GM18498 (cell line): ENCODE measurements at regions not wholly inside any gene's neighbourhood (a gene's known extent, or its start where the extent isn't known, plus 50 kb on each side); places are given as distances from the start of the nearest gene placed in this dataset.
"Not testable (repeated sequence)": the region's sequence is repeated elsewhere in the genome, so short reads cannot be mapped to it uniquely, and the experiment has no call there.

ENCODE experiments used
- ATAC-seq: cut with Tn5 transposase; IDR thresholded peaks from one replicate; pipeline ENCODE4 v1.9.1; 2021; ENCODE audit warnings: mild to moderate bottlenecking, moderate library complexity; ENCODE audit not compliant: unreplicated experiment

GRCh38 chr9:27671636-27672035, 98.4 kb upstream of the C9orf72 start:
- ATAC-seq = no peak

GRCh38 chr9:27672718-27673117, 99.4 kb upstream of the C9orf72 start:
- no peak for ATAC-seq

GRCh38 chr9:27673641-27674040, 100.4 kb upstream of the C9orf72 start:
- no peak for ATAC-seq

DNA sequence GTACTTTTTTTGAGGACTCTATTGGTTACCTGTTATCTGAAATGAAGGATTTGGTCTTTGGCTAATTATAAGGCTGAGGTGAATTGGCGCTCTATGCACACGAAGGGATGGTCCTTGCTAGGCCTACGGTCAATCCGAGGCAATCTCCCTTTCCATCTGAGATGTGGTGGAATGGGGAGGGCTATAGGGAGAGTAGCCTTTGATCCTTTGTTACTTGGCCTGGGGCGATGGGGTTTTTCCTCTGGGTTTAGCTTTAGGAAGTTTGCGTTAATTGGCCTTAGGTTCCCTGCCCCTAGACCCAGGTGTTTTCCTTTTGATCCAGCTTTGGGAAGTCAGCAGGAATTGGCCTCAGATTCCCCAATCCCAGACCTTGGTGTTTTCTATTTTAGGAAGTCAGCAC, 102.1 kb upstream of the C9orf72 start:
- no peak for ATAC-seq

GRCh38 chr9:27676827-27677226, 103.5 kb upstream of the C9orf72 start:
- ATAC-seq = no peak

DNA sequence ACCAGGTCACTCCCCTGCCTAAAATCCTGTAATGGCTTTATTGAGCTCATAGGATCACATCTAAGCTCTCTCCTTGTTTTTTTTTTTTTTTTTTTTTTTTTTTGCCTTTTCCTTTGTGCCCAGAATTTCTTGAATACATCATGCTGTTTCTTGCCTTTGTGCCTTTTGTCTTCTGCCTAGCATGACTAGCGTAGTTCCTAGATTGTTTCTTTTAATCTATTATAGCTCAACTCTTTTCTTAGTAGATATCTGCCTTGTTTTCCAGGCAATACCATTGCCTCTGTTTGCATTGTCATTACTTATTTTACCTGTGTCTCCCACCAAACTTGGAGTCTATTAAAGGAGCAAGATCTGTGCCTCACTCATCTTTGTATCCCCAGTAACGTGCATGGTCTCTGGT, 106.1 kb upstream of the C9orf72 start:
- ATAC-seq = no peak

GRCh38 chr9:27683181-27683580, 109.9 kb upstream of the C9orf72 start:
- no peak for ATAC-seq

GRCh38 chr9:27688954-27689353, 115.7 kb upstream of the C9orf72 start:
- no peak for ATAC-seq

DNA sequence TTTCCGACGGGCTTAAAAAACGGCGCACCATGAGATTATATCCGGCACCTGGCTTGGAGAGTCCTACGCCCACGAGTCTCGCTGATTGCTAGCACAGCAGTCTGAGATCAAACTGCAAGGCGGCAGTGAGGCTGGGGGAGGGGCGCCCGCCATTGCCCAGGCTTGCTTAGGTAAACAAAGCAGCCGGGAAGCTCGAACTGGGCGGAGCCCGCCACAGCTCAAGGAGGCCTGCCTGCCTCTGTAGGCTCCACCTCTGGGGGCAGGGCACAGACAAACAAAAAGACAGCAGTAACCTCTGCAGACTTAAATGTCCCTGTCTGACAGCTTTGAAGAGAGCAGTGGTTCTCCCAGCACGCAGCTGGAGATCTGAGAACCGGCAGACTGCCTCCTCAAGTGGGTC, 117.5 kb upstream of the C9orf72 start:
- ATAC-seq = not testable (repeated sequence)

GRCh38 chr9:27699621-27700020, 126.3 kb upstream of the C9orf72 start:
- ATAC-seq = no peak

- ATAC-seq = no peak
Measured at GRCh38 chr9:27701016-27701415, 127.7 kb upstream of the C9orf72 start.

DNA sequence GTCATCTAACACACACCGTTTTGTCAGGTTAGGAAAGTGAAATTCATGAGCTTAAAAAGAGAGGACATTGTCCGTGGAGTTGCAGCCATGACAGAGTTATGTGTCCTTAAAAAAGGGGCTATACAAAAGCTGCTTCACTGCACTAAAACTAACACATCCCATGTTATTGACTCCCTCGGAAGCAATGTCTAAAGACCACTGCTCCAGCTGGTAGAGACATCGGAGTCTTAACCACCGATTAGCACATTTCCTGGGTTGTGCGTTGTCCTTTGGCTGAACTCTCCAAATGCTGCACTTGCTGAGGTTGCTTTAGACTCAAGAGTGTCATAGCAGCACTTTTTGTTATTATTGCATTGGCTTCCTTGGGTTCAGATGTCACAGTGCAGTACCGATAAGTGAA, 128.3 kb upstream of the C9orf72 start:
- ATAC-seq = no peak

DNA sequence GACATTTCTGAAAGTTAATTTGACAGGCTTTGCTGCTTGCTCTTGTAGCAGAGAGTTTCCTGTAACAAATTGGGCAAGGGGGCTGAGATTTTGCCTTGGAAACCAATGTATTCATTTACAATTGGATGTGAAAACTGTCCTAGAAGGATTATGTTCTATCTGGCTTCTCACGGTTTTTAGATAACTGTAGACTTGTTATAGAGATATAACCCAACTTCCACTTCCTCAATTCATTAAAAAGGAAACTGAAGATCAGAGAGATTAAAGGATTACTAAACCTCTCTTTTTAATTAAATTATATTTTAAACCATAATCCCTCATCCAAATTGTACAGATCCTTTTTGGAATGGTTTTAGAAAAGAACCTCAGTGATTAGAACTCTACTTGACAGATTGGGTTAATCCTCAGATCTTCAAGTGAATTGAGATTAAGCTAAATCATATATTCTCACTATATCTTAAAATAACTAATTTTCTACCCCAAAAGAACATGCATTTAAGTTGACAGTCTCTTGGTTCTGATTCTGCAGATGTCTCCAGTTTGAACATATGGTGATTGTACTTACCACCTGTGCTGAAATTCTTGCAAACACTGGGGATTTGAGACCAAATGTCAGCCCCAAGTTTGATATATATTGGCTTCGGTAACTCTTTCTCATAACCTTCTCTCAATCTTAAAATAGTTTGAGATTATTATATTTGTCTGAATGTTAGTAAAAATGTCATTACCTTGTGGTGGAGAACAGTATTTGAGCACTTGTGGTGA, 130.1 kb upstream of the C9orf72 start:
- no peak for ATAC-seq

GRCh38 chr9:27711241-27711640, 138.0 kb upstream of the C9orf72 start:
- ATAC-seq = no peak

DNA sequence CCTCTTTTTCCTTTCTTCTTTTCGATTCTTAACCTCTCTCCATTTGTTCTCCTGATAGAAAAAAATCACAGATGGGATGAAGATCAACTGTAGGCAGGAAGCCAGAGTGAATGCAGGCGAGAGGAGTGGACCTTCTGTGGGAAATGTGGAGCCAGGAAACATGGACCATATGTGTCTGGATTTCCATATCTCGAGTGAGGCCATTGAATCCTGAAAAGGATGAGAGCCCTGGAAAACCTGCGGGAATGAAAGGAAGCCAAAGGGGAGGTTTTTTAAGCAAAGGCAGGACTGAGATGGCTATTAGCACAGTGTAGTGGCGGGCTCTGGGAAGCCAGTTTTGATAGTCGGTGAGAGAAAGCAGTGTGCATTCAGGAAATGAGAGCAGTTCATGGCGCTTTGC, 139.5 kb upstream of the C9orf72 start:
- no peak for ATAC-seq

GRCh38 chr9:27714388-27714787, 141.1 kb upstream of the C9orf72 start:
- ATAC-seq = no peak

DNA sequence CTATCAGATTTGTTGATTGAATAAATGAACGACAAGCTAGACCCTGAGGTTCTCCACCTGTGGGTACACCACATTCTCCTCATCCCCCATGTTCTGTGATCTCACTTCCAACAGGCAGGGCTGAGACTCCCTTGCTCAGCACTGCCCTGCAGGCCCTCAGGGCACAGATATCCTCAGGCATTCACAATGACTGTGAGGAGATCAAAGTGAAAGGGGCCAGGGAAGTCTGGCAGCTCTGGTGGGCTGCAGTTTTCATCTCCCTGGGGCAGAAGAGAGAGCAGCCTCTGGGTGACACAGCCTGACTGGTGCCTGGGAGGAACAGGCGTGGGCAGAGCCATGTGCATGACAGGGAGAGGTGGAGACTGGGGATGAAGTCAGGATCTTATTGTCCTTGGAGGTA, 142.4 kb upstream of the C9orf72 start:
- no peak for ATAC-seq

DNA sequence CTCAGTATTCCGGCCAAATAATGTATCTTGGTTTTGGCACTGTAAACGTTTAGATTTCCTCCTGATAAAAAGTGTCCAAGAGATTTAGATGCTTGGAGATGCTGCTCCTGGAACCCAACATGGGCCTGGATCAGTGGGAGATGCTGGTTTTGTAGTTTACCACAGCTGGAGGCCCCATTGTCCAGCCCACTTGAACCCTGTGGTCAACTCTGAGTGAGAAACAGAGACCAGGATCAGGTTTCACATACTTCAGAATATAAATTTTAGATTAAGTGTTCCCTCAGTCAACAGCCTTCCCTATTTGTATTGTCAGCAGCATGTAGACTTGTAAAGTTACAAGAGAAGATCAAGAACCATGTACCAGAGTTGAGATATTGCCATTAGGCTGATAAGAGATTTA, 144.7 kb upstream of the C9orf72 start:
- ATAC-seq = no peak

DNA sequence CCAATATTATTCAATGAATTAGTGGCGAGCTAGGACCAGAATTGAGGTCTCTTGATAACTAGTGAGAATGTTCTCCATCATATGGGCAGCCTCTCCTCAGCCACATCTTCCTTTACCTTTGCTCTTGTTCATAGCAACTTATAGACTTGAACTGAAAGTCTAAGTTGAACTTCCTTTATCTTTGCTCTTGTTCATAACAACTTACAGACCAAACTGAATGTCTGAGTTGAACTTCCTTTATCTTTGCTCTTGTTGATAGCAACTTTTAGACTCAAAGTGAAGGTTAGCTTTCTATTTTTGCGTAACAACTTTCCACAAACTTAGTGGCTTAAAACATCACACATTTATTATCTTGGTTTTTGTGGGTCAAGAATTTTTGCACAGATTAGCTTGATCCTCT, 146.4 kb upstream of the C9orf72 start:
- no peak for ATAC-seq

DNA sequence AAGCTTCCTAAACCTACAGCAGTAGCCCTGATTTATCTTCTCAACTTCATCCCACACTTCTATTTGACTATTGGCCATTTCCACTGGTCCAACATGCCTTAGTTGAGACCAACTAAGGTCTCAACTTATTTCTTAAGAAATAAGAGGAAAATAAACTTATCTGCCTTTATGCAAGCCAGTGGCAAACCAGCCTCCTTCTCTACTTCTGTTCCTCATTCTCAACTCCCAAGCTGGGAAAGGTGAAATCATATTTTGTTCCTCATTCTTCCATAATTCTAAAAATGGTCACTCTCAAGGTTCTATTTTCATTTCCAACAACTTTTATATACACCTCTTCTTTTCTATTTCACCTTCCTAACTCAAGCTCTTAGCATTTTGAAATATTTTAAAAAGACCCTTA, 149.6 kb upstream of the C9orf72 start:
- no peak for ATAC-seq

DNA sequence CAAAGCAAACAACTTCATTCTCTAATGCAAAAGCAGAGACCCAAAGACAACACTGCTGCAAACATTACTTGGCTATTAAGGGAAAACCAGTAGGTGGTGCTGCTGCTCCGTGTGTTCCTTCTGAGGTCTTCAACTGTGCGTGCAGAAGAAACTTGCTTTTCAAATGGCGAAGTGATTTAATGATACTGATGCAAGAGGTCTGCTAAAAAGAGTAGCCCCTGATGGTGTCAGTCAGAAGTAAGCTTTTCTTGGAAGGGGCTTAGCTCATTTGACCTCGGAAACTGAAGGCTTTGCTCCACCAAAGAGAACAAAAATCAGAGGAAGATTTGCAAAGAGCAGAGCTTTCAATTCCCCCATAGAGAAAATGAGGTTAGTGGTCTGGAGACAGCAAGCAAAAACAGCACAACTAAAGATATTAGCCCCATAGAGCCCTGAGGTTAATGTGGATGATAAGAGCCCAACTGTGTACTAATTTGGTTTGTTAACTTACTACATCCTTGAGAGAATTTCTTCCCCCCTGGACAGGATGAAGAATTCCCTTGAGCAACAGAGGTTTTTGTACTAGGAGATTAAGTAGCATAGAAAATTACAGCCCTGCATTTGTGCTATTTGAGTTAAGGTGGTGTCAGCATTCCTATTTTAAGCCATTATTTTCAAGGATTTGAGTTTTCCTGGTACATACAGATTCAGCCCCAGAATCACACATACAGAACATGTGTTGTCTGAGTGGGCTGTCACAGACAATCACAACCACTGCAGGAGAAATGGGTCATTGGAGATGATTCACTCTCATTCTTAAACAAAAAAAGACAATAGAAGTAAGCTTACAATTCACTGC, 153.2 kb upstream of the C9orf72 start:
- ATAC-seq = peak; percentile 90

GRCh38 chr9:27732494-27732893, 159.2 kb upstream of the C9orf72 start:
- ATAC-seq = no peak
